GM04503 (cell line): ENCODE measurements at regions not wholly inside any gene's neighbourhood (a gene's known extent, or its start where the extent isn't known, plus 50 kb on each side); places are given as distances from the start of the nearest gene placed in this dataset.
"Not testable (repeated sequence)": the region's sequence is repeated elsewhere in the genome, so short reads cannot be mapped to it uniquely, and the experiment has no call there.

Experiments
- DNase-seq: peaks from one replicate; pipeline ENCODE4 v3.0.0-alpha.2; 2012; ENCODE audit warnings: low read depth

- DNase-seq: no peak
Measured at GRCh38 chr6:103167345-103168071, 1692.2 kb downstream of the HACE1 start.

GRCh38 chr6:103154779-103155572, 1704.7 kb downstream of the HACE1 start:
- DNase-seq: no peak

- DNase-seq: no peak
Measured at GRCh38 chr6:103153016-103153415, 1706.7 kb downstream of the HACE1 start.

GRCh38 chr6:103142902-103143301, 1716.8 kb downstream of the HACE1 start:
- DNase-seq: no peak

GRCh38 chr6:103140308-103141027, 1719.3 kb downstream of the HACE1 start:
- DNase-seq: no peak

GRCh38 chr6:103139377-103139776, 1720.3 kb downstream of the HACE1 start:
- DNase-seq: no peak

GRCh38 chr6:103124471-103124870, 1731.0 kb downstream of the GRIK2 start:
- DNase-seq: no peak

- no peak for DNase-seq
Measured at GRCh38 chr6:103122766-103123601, 1729.5 kb downstream of the GRIK2 start.

GRCh38 chr6:103119056-103119455, 1725.5 kb downstream of the GRIK2 start:
- DNase-seq: no peak

GRCh38 chr6:103114582-103114981, 1721.1 kb downstream of the GRIK2 start:
- DNase-seq: no peak

- no peak for DNase-seq
Measured at GRCh38 chr6:103113416-103113815, 1719.9 kb downstream of the GRIK2 start.

GRCh38 chr6:103107985-103108384, 1714.5 kb downstream of the GRIK2 start:
- no peak for DNase-seq

- DNase-seq: no peak
Measured at GRCh38 chr6:103105686-103106085, 1712.2 kb downstream of the GRIK2 start.

- DNase-seq: no peak
Measured at GRCh38 chr6:103101267-103101666, 1707.8 kb downstream of the GRIK2 start.

GRCh38 chr6:103092414-103092813, 1698.9 kb downstream of the GRIK2 start:
- not testable (repeated sequence) for DNase-seq

GRCh38 chr6:103085801-103086200, 1692.3 kb downstream of the GRIK2 start:
- no peak for DNase-seq

GRCh38 chr6:103081876-103082630, 1688.5 kb downstream of the GRIK2 start:
- no peak for DNase-seq

GRCh38 chr6:103081126-103081525, 1687.6 kb downstream of the GRIK2 start:
- no peak for DNase-seq

- no peak for DNase-seq
Measured at GRCh38 chr6:103080497-103080896, 1687.0 kb downstream of the GRIK2 start.

- no peak for DNase-seq
Measured at GRCh38 chr6:103079867-103080266, 1686.4 kb downstream of the GRIK2 start.

- no peak for DNase-seq
Measured at GRCh38 chr6:103062136-103062535, 1668.6 kb downstream of the GRIK2 start.
